Bronchial epithelial cell (primary cell): ENCODE measurements at regions not wholly inside any gene's neighbourhood (a gene's known extent, or its start where the extent isn't known, plus 50 kb on each side); places are given as distances from the start of the nearest gene placed in this dataset.

ENCODE experiments used
- DNase-seq: peaks from one replicate; pipeline ENCODE4 v3.0.0-alpha.2; 2010; ENCODE audit warnings: low read depth
- FAIRE-seq: peaks from 2 replicates; lab custom pipeline; 2011; peaks lifted over from hg19 to GRCh38; lab: Jason Lieb, UNC
- H3K27me3 ChIP-seq: 2 replicates; pipeline ENCODE4 v1.5.1; 2011; ENCODE audit warnings: low read length; ENCODE audit not compliant: control insufficient read depth, insufficient read depth
- H3K36me3 ChIP-seq: 2 replicates; pipeline ENCODE4 v1.5.1; 2011; ENCODE audit warnings: low read length; ENCODE audit not compliant: control insufficient read depth, insufficient read depth
- H3K4me3 ChIP-seq: 2 replicates; pipeline ENCODE4 v1.5.1; 2011; ENCODE audit warnings: mild to moderate bottlenecking, low read depth, low read length, control low read depth
- CTCF ChIP-seq: IDR thresholded peaks from 2 replicates; pipeline ENCODE4 v1.5.1; 2011; ENCODE audit warnings: mild to moderate bottlenecking, moderate library complexity, low read length, control low read depth, inconsistent platforms; ENCODE audit not compliant: insufficient read depth, severe bottlenecking

- no peak for FAIRE-seq
- H3K27me3 ChIP-seq, result no peaks in the 10 kb centered on the region
- H3K4me3 ChIP-seq, result no peak overlapping the region
- no peaks in the 10 kb centered on the region for H3K36me3 ChIP-seq
- DNase-seq, result no peak
- no peak for TF ChIP-seq CTCF
Measured at GRCh38 chr9:30293231-30293630, 2091.2 kb upstream of the ACO1 start.

- FAIRE-seq (no peak), DNase-seq (no peak)
- H3K36me3 ChIP-seq, result no peaks in the 10 kb centered on the region
- no peak overlapping the region for H3K4me3 ChIP-seq
- no peak for TF ChIP-seq CTCF
- no peaks in the 10 kb centered on the region for H3K27me3 ChIP-seq
Measured at GRCh38 chr9:30299126-30299780, 2085.2 kb upstream of the ACO1 start.

- FAIRE-seq (no peak), DNase-seq (no peak)
- no peaks in the 10 kb centered on the region for H3K27me3 ChIP-seq
- no peaks in the 10 kb centered on the region for H3K36me3 ChIP-seq
- TF ChIP-seq CTCF, result no peak
- H3K4me3 ChIP-seq, result no peak overlapping the region
Measured at GRCh38 chr9:30301271-30301963, 2083.0 kb upstream of the ACO1 start.

- no peak for FAIRE-seq
- DNase-seq, result no peak
- H3K36me3 ChIP-seq, result no peaks in the 10 kb centered on the region
- TF ChIP-seq CTCF, result no peak
- H3K27me3 ChIP-seq, result no peaks in the 10 kb centered on the region
- H3K4me3 ChIP-seq, result no peak overlapping the region
Measured at GRCh38 chr9:30310711-30311110, 2073.7 kb upstream of the ACO1 start.

GRCh38 chr9:30329431-30329830 lies 2055.0 kb upstream of the ACO1 start:
- Histone ChIP-seq H3K4me3 (no peak overlapping the region), H3K36me3 (no peaks in the 10 kb centered on the region), H3K27me3 (no peaks in the 10 kb centered on the region)
- FAIRE-seq (no peak), DNase-seq (no peak)
- no peak for TF ChIP-seq CTCF

GRCh38 chr9:30348904-30349303 lies 2035.5 kb upstream of the ACO1 start:
- no peak for FAIRE-seq
- no peaks in the 10 kb centered on the region for H3K36me3 ChIP-seq
- no peaks in the 10 kb centered on the region for H3K27me3 ChIP-seq
- H3K4me3 ChIP-seq, result no peak overlapping the region
- DNase-seq, result no peak
- no peak for TF ChIP-seq CTCF
